HT1080 (cell line): ENCODE measurements at regions not wholly inside any gene's neighbourhood (a gene's known extent, or its start where the extent isn't known, plus 50 kb on each side); places are given as distances from the start of the nearest gene placed in this dataset.

Experiments used
- DNase-seq: peaks from one replicate; pipeline ENCODE4 v3.0.0-alpha.2; 2015; ENCODE audit warnings: low read depth

GRCh38 chr20:1720226-1720625 is 62.6 kb upstream of the SIRPG start:
- no peak for DNase-seq

- DNase-seq: peak; percentile 91
Observed at GRCh38 chr20:1718604-1719384, 61.2 kb upstream of the SIRPG start.

GRCh38 chr20:1712634-1713624 is 55.4 kb upstream of the SIRPG start:
- peak; percentile 46 for DNase-seq

GRCh38 chr20:1711826-1712601 is 54.4 kb upstream of the SIRPG start:
- no peak for DNase-seq

- DNase-seq: no peak
Observed at GRCh38 chr20:1711266-1711665, 53.7 kb upstream of the SIRPG start.

- DNase-seq: no peak
Observed at GRCh38 chr20:1710484-1710883, 52.9 kb upstream of the SIRPG start.

- DNase-seq: no peak
Observed at GRCh38 chr20:1707588-1708449, 50.2 kb upstream of the SIRPG start.
